GM23338 (cell line): ENCODE measurements at regions not wholly inside any gene's neighbourhood (a gene's known extent, or its start where the extent isn't known, plus 50 kb on each side); places are given as distances from the start of the nearest gene placed in this dataset.

Experiments
- ATAC-seq: fragments of 200-7000 bp; cut with Tn5 transposase; 3 replicates; pipeline ENCODE4 v1.9.1; 2020
- DNase-seq: peaks from one replicate; pipeline ENCODE4 v3.0.0-alpha.2; 2015; ENCODE audit warnings: low spot score
- H2AFZ ChIP-seq: fragments of 200-600 bp; sonication (generic); 2 replicates; pipeline ENCODE4 v1.8.0; 2016; ENCODE audit warnings: antibody characterized with exemption, mild to moderate bottlenecking, moderate library complexity
- H3F3A ChIP-seq: fragments of 200-600 bp; sonication (generic); replicated peaks from 2 replicates; pipeline ENCODE4 v1.8.0; 2017; ENCODE audit warnings: antibody characterized with exemption, mixed run types, low read depth
- H3K27ac ChIP-seq: fragments of 200-600 bp; sonication (generic); 2 replicates; pipeline ENCODE4 v1.6.1; 2016; ENCODE audit warnings: low read depth
- H3K27me3 ChIP-seq: fragments of 200-600 bp; sonication (generic); 2 replicates; pipeline ENCODE4 v1.8.0; 2016; ENCODE audit warnings: mild to moderate bottlenecking, mixed run types, moderate library complexity; ENCODE audit not compliant: insufficient read depth
- H3K36me3 ChIP-seq: fragments of 200-600 bp; sonication (generic); 2 replicates; pipeline ENCODE4 v1.8.0; 2016; ENCODE audit warnings: mild to moderate bottlenecking; ENCODE audit not compliant: insufficient read depth
- H3K4me1 ChIP-seq: fragments of 200-600 bp; sonication (generic); 2 replicates; pipeline ENCODE4 v1.8.0; 2016; ENCODE audit warnings: mild to moderate bottlenecking, moderate library complexity; ENCODE audit not compliant: insufficient read depth
- H3K4me2 ChIP-seq: fragments of 200-600 bp; sonication (generic); 2 replicates; pipeline ENCODE4 v1.7.1; 2017; ENCODE audit warnings: mixed run types
- H3K4me3 ChIP-seq: fragments of 200-600 bp; sonication (generic); 2 replicates; pipeline ENCODE4 v1.6.1; 2016; ENCODE audit warnings: mixed run types
- H3K79me2 ChIP-seq: fragments of 200-600 bp; sonication (generic); replicated peaks from 2 replicates; pipeline ENCODE4 v1.8.0; 2017; ENCODE audit warnings: mild to moderate bottlenecking; ENCODE audit not compliant: insufficient read depth
- H3K9me2 ChIP-seq: fragments of 200-600 bp; sonication (generic); 2 replicates; pipeline ENCODE4 v1.8.0; 2017; ENCODE audit not compliant: insufficient read depth
- H4K20me1 ChIP-seq: fragments of 200-600 bp; sonication (generic); replicated peaks from 2 replicates; pipeline ENCODE4 v1.8.0; 2017; ENCODE audit warnings: mild to moderate bottlenecking; ENCODE audit not compliant: insufficient read depth
- H3K27ac Mint-ChIP-seq: 2 replicates; pipeline ENCODE4 v1.8.0; 2020; ENCODE audit warnings: inconsistent platforms, mild to moderate bottlenecking, moderate library complexity, mixed read lengths
- H3K27me3 Mint-ChIP-seq: 3 replicates; pipeline ENCODE4 v1.8.0; 2022; ENCODE audit warnings: low read depth, mild to moderate bottlenecking, moderate library complexity, mixed read lengths, inconsistent platforms; ENCODE audit not compliant: insufficient read depth, poor library complexity
- H3K36me3 Mint-ChIP-seq: 3 replicates; pipeline ENCODE4 v1.8.0; 2021; ENCODE audit warnings: low read depth, mild to moderate bottlenecking, inconsistent platforms, moderate library complexity, mixed read lengths
- H3K4me1 Mint-ChIP-seq: 3 replicates; pipeline ENCODE4 v1.8.0; 2020; ENCODE audit warnings: mild to moderate bottlenecking, inconsistent platforms, mixed read lengths
- H3K4me3 Mint-ChIP-seq: 3 replicates; pipeline ENCODE4 v1.8.0; 2021; ENCODE audit warnings: moderate library complexity, mild to moderate bottlenecking, inconsistent platforms, mixed read lengths
- H3K9me3 Mint-ChIP-seq: 3 replicates; pipeline ENCODE4 v1.8.0; 2020; ENCODE audit warnings: moderate library complexity, mild to moderate bottlenecking, inconsistent platforms, mixed read lengths
- CREB1 ChIP-seq: fragments of 250-450 bp; sonication (Bioruptor Pico); IDR thresholded peaks from 2 replicates; pipeline ENCODE4 v1.5.0; 2020; ENCODE audit warnings: low read depth, mild to moderate bottlenecking, moderate library complexity
- EZH2 ChIP-seq: fragments of 200-600 bp; sonication (generic); IDR thresholded peaks from one replicate; pipeline ENCODE4 v1.8.0; 2017; ENCODE audit warnings: antibody characterized with exemption, mild to moderate bottlenecking, low read depth; ENCODE audit not compliant: unreplicated experiment
- JUNB ChIP-seq: IDR thresholded peaks from one replicate; pipeline ENCODE4 v1.6.1; 2016; ENCODE audit warnings: antibody characterized with exemption; ENCODE audit not compliant: unreplicated experiment
- NANOG ChIP-seq: IDR thresholded peaks from 2 replicates; pipeline ENCODE4 v1.6.1; 2016; ENCODE audit warnings: antibody characterized with exemption, borderline replicate concordance
- POLR2AphosphoS5 ChIP-seq: IDR thresholded peaks from 2 replicates; pipeline ENCODE4 v1.6.1; 2016; ENCODE audit warnings: antibody characterized with exemption, low read depth
- STAT1 ChIP-seq: IDR thresholded peaks from one replicate; pipeline ENCODE4 v1.6.1; 2016; ENCODE audit warnings: antibody characterized with exemption; ENCODE audit not compliant: unreplicated experiment
- ZNF114 ChIP-seq: fragments of 250-450 bp; sonication (Bioruptor Pico); IDR thresholded peaks from 2 replicates; pipeline ENCODE4 v1.5.0; 2020; ENCODE audit warnings: mild to moderate bottlenecking, moderate library complexity
- ZNF331 ChIP-seq: fragments of 250-450 bp; sonication (Bioruptor Pico); IDR thresholded peaks from 2 replicates; pipeline ENCODE4 v1.5.0; 2020; ENCODE audit warnings: low read depth, mild to moderate bottlenecking, moderate library complexity
- TF ChIP-seq, protein P1 (sequence below): IDR thresholded peaks from 2 replicates; pipeline ENCODE4 v1.6.1; 2016; ENCODE audit warnings: antibody characterized with exemption
- TF ChIP-seq, protein P2 (sequence below), 2 experiments: fragments of 200-600 bp in 1 of 2; sonication (generic) in 1 of 2; conservative IDR thresholded peaks; 2 replicates each; pipeline versions ENCODE4 v1.5.1 to v1.6.1; 2016 to 2017; ENCODE audit warnings: antibody characterized with exemption in 2 of 2, low read depth in 2 of 2, mild to moderate bottlenecking in 2 of 2, moderate library complexity in 1 of 2

DNA sequence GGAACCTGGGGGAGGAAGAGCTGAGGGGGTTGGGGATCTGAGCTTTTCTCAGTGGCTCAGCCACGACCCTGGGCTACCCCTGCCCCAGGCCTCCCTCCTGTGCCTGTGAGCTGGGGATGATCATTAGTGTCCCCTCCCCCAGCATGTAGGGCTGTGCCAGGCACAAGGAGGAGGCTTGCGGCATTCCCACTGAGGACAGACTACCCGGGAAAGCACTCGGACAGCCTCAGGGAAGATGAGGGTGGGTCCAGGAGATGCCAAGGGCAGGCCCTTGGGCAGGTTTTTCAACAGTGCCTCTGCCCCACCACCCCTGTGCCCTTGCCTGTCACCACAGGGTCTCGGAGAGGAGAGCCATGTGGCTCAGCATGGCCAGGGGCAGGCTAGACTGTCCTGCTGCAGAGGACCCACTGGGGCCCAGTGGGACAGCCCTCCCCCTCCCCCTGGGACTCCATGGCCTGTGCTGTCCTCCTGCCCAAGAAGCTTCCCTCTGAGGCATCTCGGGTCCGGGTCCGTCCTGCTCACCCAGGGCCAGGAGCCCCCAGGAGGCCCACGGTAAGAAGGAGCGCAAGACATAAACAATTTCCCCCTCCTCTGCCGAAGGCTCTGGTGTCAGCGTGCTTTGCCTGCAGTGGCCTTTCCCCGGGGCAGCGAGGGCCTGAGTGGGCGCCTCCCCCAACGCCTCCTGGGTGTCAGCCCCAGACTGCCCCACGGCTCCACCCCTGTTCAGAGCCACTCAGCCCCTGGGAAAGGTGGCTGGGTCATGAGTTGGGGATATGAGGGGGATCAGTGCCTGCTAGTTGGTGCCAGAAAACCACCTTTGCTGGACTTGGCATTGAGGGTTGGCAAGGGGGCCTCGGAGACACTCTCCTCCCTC, 192.5 kb downstream of the GOLGA6L6 start:
- H3K9me3 Mint-ChIP-seq, result no peaks in the 10 kb centered on the region
- peaks cover 20% of the 10 kb centered on the region for H3K27me3 Mint-ChIP-seq
- H4K20me1 ChIP-seq, result no peaks in the 10 kb centered on the region
- peaks cover 26% of the 10 kb centered on the region for H3K36me3 ChIP-seq
- no peaks in the 10 kb centered on the region for H3K79me2 ChIP-seq
- no peaks in the 10 kb centered on the region for H3K9me2 ChIP-seq
- H3K4me1 ChIP-seq, result no peaks in the 10 kb centered on the region
- no peak overlapping the region for H3K4me3 ChIP-seq
- H3K27ac Mint-ChIP-seq, result no peak overlapping the region
- no peaks in the 10 kb centered on the region for H3K27me3 ChIP-seq
- no peak for ATAC-seq
- no peak for DNase-seq
- no peak for TF ChIP-seq ZNF331 (CRISPR knock-in tag)
- TF ChIP-seq, protein P1, sequence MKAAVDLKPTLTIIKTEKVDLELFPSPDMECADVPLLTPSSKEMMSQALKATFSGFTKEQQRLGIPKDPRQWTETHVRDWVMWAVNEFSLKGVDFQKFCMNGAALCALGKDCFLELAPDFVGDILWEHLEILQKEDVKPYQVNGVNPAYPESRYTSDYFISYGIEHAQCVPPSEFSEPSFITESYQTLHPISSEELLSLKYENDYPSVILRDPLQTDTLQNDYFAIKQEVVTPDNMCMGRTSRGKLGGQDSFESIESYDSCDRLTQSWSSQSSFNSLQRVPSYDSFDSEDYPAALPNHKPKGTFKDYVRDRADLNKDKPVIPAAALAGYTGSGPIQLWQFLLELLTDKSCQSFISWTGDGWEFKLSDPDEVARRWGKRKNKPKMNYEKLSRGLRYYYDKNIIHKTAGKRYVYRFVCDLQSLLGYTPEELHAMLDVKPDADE, result no peak
- H3K4me1 Mint-ChIP-seq, result no peaks in the 10 kb centered on the region
- no peak overlapping the region for H2AFZ ChIP-seq
- no peak overlapping the region for H3K4me2 ChIP-seq
- no peaks in the 10 kb centered on the region for H3F3A ChIP-seq
- peaks cover 32% of the 10 kb centered on the region for H3K36me3 Mint-ChIP-seq
- no peak overlapping the region for H3K27ac ChIP-seq
- no peak overlapping the region for H3K4me3 Mint-ChIP-seq

DNA sequence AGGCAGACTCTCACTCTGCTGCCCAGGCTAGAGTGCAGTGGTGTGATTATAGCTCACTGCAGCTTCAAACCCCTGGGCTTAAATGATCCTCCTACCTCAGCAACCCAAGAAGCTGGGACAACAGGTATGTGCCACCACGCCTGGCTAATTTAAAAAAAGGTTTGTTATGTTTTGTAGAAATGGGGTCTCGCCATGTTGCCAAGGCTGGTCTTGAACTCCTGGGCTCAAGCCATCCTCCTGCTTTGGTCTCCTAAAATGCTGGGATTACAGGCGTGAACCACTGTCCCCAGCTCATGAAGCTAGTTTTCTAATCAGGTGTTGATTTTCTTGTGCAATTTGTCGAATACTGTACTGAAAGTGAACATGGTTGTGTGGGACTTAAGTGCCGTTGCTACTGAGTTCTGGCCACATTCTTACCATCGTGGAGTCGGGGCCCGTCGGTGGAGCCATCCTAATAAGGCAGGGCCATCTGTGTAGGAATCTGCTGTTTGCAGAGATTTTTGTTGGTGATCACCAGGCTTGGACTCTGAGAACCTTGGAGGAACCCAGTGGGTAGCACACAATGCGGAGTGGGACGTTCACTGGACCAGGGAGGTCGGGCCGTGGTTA, 193.2 kb downstream of the GOLGA6L6 start:
- H3K4me1 ChIP-seq, result no peaks in the 10 kb centered on the region
- H3K27me3 ChIP-seq, result no peaks in the 10 kb centered on the region
- H3K36me3 ChIP-seq, result peaks cover 26% of the 10 kb centered on the region
- Mint-ChIP-seq H3K4me3 (no peak overlapping the region), H3K9me3 (no peaks in the 10 kb centered on the region), H3K27ac (no peak overlapping the region), H3K36me3 (peaks cover 32% of the 10 kb centered on the region), H3K27me3 (peaks cover 20% of the 10 kb centered on the region), H3K4me1 (no peaks in the 10 kb centered on the region)
- no peak overlapping the region for H3K4me2 ChIP-seq
- H3F3A ChIP-seq, result no peaks in the 10 kb centered on the region
- ATAC-seq (no peak), DNase-seq (no peak)
- H3K27ac ChIP-seq, result no peak overlapping the region
- no peaks in the 10 kb centered on the region for H3K9me2 ChIP-seq
- no peaks in the 10 kb centered on the region for H3K79me2 ChIP-seq
- H2AFZ ChIP-seq, result no peak overlapping the region
- 0 out of 2 replicates have a peak overlapping the region, but pooled peaks have one; percentile 28 for H3K4me3 ChIP-seq
- no peaks in the 10 kb centered on the region for H4K20me1 ChIP-seq
- TF ChIP-seq ZNF114 (CRISPR knock-in tag) (no peak), NANOG (no peak), STAT1 (no peak), JUNB (no peak), ZNF331 (CRISPR knock-in tag) (no peak), POLR2AphosphoS5 (no peak), EZH2 (no peak), CREB1 (CRISPR knock-in tag) (no peak)
- TF ChIP-seq, protein P1, result no peak
- TF ChIP-seq, protein P2, sequence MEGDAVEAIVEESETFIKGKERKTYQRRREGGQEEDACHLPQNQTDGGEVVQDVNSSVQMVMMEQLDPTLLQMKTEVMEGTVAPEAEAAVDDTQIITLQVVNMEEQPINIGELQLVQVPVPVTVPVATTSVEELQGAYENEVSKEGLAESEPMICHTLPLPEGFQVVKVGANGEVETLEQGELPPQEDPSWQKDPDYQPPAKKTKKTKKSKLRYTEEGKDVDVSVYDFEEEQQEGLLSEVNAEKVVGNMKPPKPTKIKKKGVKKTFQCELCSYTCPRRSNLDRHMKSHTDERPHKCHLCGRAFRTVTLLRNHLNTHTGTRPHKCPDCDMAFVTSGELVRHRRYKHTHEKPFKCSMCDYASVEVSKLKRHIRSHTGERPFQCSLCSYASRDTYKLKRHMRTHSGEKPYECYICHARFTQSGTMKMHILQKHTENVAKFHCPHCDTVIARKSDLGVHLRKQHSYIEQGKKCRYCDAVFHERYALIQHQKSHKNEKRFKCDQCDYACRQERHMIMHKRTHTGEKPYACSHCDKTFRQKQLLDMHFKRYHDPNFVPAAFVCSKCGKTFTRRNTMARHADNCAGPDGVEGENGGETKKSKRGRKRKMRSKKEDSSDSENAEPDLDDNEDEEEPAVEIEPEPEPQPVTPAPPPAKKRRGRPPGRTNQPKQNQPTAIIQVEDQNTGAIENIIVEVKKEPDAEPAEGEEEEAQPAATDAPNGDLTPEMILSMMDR (conservative IDR thresholded peaks at IDR 0.05; ENCODE audit: low read depth in 2 of 2), result no peak
